ENCODE measurements at regions not wholly inside any gene's neighbourhood (a gene's known extent, or its start where the extent isn't known, plus 50 kb on each side); places are given as distances from the start of the nearest gene placed in this dataset.
"Not testable (repeated sequence)": the region's sequence is repeated elsewhere in the genome, so short reads cannot be mapped to it uniquely, and the experiment has no call there.

DNA sequence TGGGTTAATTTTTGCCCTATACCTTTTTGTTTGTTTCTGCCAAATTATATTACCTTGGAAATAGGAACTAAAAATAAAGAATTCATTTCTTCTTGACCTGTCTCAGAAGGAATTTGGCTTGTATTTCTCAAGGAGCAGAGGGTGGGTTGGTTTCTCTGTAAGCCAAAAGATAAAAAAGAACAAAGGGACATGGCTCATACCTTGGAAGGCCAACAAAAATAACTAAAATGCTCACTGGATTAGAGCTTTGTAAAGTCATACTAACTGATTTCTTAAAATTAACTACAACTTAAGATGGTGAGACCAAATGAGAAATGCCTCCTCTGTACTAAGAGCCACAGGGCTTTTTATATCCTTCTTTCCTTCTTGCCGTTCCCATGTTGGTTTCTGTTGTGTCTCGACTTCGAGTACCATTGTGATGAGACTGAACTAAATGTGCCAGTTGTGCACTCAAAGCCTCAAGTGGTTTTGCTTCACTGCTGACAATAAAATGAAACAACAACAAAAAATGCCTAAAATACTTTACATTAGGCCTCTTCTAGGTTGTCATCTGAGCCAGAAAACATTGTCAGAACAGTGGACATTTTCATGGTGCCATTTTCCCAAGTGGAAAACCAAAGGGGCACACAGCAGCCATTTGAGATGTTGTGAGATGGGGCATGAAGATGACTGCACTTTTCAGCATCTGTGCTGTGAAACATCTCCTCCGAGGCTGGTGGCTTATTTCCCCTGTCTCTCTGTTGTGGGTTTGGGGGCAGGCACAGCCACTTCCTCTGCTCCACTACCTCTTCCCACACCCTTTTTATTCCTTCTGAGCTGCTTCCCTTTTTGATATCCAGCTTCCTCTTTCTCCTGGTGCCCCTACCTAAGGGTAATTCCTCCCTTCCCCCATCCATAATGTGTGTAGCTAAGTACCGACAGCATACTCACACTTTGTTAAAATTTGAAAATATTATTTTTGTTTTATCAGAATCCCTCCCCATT, 51.8 kb upstream of the AGR3 start:
- no peak for DNase-seq

DNA sequence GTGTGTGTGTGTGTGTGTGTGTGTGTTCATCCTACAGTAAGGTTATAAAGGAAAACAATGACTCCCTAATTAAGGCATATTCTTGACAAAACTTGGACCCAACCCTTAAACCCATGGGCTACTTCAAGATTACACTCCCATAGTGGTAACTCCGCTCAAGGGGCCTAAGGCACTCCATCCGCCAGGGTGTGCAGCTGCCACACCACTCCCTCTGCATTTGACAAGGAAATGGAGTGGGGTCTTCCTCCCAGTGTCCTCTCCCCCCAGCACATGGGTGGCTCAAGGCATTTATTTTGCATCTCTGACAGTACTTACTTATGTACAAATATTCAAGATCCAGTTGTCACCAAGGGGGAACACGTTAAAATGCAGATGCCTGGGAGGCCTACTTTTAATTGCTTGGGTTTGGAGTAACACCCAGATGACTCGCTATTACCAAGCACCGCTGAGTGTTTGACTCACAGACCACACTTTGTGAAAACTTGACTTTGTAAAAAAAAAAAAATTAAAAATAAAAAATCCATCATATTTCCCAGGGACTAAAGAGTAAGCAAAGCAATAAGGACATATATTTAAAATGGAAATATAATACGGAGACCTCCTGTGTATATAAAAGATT, 53.0 kb upstream of the AGR3 start:
- DNase-seq = no peak

DNA sequence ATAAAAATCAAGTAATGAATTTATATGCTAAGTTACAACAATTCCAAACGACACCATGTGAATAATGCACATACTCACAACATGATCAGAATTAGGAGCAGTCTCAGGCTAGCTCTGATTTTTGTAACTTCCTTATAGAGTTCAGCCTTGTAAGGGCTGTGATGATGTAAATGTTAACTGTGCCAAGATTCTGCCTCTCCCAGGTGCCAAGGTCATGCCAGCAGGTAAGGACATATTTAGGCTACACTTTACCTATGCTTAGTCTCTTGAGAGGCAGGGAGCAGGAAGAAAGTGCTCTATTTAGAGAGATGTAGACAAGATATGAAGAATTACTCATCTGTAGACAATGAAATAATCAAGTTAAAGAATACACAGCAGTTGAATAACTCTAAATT, 53.6 kb upstream of the AGR3 start:
- DNase-seq = no peak

DNA sequence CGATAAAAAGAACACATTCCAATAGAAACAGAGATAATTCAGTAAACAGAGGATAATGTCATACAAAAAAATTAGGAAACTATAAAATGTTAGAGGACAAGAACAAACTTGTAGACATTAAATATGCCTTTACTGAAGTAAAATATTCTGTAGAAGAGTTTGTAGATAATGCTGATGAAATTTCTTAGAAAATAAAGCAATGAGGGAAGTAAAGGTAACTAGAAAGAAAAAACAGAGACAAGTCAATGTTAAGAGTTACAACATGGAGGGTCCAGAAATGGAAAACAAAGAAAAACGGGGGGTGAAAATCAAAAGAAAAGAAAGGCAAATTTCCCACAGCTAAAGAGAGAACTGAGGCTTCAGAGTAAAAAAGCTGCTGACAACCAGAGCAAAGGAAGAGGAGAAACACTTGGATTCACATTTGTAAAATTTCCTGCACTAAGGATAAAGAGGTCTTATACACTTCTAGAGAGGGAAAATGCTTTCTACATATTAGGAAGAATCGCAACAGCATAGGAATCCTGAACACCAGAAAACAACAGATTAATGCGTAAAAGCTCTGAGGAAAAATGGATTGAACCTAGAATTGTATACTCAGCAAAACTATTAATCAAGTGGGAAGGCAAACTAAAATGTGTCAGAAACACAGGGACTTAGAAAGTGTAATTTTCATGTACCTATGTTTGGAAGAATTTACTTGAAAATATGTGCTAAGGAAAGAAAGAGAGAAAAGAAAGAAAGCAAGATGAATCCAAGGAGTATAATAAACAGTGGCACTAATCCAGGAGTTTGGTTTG, 55.0 kb upstream of the AGR3 start:
- no peak for DNase-seq

DNA sequence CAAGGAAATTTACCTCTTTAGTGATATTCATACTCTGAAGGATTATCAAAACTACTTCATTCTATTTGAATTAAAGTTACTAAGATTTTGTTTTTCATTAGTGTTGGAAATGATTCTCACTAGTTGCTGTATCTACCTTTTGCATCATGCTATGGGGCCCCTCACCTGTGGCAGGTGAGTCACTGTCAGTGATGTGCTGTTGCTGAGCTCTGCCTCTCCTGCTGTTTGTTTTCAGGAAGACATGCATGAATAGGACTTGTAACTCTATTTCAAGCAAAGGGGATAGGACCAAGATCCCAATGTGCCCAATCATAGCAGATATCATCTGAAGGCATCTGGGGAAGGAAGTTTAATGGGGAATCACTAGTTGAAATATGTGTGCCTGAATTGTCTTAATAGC, 57.4 kb upstream of the AGR3 start:
- DNase-seq = no peak

DNA sequence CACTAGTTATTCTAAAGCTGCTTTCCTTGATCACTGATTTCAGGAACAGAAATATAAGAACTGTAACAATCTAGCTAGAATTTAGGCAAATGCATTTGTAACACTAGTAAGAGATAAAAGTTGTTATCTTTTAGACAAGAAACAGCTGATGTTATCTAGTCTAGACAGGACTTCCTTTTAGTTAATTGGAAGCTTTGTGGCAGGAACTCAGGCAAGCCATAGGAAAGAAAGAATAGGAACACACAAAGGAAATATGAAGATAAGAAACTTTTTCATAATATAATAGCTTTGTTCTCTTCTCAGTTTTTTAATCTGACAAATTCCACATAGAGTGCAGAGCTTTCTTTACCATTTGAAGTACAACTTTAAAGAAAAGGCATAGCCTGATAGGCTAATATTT, 59.0 kb upstream of the AGR3 start:
- no peak for DNase-seq

DNA sequence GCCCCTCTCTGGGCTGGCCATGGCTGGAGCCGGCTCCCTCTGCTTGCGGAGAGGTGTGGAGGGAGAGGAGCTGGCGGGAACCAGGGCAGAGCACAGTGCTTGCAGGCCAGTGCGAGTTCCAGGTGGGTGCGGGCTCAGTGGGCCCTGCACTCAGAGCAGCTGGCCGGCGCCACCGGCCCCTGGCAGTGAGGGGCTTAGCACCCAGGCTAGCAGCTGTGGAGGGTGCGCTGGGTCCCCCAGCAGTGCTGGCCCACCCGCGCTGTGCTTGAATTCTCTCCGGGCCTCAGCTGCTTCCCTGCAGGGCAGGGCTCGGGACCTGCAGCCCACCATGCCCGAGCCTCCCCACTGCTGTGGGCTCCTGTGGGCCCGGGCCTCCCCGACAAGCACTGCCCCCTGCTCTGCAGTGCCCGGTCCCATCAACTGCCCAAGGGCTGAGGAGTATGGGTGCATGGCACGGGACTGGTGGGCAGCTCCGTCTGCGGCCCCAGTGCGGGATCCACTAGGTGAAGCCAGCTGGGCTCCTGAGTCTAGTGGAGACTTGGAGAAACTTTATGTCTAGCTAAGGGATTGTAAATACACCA, 61.2 kb upstream of the AGR3 start:
- no peak for DNase-seq

DNA sequence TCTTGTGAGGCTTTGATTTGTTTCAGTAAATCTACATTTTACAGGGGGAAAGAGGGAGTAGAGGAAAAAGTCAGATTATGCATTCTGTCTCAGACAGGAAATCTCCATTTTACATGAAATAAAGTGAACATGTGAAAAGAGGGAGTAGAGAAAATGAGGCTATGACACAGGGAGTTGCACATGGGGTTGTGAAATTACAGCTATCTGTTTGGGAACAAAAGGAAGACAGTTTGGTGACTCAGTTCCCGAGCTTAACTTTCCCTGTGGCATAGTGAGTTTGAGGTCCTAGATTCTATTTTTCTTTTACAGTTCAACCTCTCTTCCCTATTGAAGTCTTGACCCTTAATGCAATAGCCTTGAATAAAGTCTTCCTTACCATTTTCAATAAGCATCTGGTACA, 63.2 kb upstream of the AGR3 start:
- no peak for DNase-seq

DNA sequence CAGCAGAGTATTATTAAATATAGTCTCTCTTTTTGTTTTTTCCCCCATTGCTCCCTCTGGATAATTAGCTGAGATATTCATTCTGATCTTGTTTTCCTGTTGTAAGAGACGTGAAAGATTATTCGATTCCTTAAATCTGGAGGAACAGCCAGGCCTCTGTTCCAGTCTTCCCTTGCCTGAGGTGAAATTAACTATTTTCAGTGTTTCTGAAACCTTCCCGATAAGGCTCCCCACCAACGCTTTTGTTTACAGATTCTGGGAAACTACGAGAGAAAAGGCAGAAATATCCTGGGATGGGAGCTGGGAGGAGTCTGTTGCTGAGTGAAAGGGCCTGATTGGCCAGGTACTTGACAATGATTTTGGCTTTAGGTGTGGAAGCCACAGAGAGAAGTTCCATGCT, 63.6 kb upstream of the AGR3 start:
- no peak for DNase-seq

DNA sequence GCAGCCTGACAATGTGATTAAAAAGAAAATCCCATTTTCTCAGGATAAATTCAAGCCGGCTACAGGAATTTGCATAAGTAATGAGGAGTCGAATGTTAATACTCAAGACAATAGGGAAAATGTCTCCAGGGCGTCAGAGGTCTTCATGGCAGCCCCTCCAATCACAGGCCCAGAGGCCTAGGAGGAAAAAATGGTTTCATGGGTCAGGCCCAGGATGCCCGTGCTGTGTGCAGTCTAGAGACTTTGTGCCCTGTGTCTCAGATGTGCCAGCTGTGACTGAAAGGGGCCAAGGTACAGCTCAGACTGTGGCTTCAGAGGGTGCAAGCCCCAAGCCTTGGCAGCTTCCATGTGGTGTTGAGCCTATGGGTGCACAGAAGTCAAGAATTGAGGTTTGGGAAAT, 66.3 kb upstream of the AGR3 start:
- not testable (repeated sequence) for DNase-seq

DNA sequence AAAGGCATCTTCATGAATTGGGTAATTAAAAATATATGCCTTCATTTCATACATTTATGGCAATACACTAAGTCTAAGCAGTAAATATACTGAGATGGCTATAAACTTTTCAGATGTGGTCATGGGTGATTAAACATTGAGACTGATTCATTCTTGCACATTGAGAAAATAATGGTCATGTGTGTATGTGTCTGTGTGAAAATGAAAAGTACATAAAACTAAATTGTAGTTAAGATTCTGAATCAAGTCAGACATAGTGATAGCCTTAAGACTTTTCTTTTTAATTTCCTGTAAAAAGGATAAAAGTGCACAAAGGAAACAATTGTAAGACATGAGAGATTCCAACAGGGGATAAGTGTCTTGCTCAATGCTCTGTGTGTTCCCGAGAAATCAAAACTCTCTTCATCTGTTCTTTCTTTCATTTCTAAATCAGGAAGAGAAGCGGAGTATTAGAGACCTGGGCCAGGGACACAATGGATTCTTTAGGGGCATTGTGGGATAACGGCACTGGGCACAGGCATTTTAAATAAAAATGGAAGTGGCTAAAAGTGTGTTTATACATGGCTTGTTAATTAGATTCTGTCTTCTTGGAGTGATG, 69.8 kb upstream of the AGR3 start:
- no peak for DNase-seq

DNA sequence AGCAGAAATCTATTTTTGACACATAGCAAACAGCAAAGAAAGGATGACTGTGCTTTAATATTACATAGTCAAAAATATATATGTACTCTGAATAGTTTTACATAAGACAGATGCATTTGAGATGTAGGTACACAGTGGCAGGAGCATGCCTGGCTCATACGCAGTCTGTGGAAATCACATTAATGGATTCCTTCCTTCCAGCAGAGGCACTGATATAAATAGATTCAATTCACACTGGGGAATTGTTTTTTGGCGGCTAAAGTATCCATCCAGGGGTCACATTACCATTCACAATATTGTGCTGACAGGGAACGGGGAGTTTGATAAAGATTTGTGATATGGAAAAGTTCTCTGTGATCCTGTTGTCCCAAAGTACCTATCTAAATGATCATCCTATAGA, 72.5 kb upstream of the AGR3 start:
- no peak for DNase-seq

DNA sequence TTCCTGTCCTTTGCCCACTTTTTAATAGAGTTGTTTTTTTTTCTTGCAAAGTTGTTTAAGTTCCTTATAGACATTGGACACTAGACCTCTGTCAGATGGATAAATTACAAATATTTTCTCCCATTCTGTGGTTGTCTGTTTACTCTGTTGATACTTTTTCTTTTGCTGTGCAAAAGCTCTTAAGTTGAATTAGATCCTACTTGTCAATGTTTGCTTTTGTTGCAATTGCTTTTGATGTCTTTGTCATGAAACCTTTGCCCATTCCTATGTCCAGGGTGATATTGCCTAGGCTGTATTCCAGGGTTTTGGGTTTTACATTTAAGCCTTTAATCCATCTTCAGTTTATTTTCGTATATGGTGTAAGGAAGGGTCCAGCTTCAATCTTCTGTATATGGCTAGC, 76.9 kb upstream of the AGR3 start:
- DNase-seq = no peak

DNA sequence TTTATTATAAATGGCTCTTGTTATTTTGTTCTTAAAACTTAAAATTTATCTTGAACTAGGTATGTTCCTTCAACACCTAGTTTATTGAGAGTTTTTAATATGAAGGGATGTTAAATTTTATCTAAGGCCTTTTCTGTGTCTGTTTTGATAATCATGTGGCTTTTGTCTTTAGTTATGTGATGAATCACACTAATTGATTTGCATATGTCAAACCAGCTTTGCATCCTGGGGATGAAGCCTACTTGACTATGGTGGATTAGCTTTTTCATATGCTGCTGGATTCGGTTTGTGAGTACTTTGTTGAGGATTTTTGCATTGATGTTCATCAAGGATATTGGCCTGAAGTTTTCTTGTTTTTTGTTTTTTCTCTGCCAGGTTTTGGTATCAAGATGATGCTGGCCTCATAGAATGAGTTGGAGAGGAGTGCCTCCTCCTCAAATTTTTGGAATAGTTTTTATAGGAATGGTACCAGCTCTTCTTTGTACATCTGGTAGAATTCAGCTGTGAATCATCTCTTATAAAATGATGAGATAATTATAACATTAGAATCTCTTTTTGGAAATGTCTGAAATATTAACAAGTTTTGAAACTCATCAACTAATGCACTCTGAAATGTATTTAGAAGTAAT, 78.7 kb upstream of the AGR3 start:
- DNase-seq = no peak

DNA sequence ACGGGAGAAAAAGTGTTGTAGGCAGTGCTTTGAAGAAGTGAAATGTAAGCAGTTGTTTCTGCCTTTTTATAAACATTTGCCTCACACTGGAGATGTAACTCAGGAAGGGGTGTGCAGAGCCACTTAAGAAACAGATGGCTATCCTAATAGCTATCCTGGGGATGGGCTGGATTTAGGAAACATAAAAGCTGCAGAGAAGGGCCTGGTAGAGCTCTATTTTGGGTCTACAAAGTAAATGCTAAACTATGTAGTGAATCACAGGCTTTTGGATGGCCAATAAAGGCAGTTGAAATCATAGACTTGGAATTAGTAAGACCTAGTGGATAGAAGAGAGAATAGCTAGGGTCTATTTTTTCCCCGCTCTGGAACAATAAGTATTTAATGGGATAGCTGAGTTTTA, 79.9 kb upstream of the AGR3 start:
- DNase-seq = no peak

DNA sequence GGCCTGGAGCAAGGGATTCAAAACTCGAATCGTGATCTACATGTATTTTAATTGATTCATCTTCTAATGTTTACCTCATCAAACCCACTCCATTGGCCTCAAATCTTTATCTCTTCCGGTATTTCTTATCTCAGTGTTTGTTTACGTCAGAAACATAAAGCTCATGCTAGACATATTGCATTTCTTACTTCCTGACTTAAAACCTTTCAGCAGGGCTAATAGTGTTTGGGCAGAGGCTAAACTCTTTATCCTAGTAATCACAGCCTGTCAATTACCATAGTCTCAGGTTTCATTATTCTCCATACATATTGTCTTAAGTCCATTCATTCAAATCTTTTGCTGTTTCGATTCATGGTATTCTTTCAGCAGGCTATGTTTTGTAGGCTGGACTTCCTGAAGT, 81.3 kb upstream of the AGR3 start:
- DNase-seq = no peak

DNA sequence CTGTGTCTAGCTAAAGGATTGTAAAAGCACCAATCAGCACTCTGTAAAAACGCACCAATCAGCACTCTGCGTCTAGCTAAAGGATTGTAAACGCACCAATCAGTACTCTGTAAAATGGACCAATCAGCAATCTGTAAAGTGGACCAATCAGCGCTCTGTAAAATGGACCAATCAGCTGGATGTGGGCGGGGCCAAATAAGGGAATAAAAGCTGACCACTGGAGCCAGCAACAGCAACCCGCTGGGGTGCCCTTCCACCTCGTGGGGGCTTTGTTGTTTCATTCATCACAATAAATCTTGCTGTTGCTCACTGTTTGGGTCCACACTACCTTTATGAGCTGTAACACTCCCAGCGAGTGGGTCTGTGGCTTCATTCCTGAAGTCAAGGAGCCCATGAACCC, 83.9 kb upstream of the AGR3 start:
- DNase-seq = not testable (repeated sequence)

DNA sequence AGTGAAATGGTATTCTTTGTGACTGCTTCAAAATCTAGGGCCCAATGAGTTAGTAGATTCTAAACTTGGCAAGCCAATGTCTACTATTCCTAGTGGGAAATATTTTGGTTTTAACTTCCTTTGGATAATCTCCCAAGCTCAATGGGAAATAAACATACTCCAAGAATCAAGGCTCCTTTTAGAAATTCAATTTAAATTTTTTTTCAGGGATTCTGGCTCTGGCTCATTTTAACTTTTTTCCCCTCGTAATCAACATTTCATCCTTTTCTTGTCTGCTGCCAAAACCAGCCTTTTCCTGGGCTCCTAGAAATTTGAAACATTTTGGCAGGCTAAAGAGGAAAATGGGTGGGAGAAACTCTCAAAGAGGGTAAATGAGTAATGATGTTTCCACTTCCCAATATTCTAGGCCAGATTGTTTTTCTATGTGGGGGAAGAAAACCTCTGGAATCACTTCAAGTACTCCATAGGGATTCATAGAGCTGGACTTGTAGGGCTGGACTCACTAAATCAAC, 85.6 kb upstream of the AGR3 start:
- DNase-seq = no peak

DNA sequence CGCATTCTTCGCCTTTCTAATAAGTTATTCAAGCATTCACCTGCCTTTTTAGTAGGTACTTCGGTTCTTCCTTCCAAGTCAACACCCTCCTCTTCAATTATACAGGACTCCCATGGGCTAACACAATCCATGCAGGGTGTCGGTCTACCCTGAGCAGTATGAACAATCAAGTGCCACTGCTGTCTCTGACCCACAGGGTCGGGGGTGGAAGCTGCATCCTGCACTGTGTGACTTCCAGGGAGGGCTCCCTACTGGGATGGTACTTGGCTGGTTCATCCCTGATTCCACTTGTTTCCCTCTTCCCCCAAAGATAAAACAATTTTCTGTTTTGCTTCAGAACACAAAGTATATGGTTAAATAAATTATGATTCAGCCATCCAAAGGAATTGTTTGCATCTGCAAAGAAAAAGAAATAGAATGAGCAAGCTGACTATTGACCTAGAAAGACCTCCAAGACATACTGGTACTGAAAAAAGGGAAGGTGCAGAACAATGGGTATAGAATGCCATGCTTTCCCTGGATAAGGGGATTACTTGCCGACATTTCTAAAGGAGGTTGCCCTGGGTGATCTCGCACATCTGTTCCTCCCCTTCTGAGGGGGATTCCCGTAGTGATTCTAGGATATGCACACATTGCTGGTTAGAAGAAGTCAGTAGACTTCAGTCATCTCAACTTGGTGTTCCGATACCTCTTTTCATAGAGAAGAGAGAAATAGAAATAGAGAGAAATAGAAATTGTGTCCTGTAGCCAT, 89.1 kb upstream of the AGR3 start:
- DNase-seq = no peak

DNA sequence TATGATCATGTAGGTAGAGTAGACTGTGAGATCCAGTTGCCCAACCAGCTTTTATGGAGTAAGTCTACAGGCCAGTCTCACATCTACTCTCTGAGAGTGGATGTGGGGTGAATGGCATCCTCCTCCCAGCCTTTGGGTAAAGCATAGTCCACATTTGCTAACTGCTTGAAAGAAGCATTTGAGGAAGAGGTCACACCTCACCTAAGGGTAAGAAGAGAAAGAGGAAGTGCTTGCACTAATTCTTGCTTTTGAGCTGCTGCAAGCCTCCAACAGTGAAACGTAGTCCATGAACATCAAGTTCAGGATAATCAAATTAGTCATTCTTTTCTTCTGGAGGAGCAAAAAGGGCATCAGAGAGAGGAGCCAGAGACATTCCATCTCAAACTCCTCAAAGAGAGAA, 93.9 kb upstream of the AGR3 start:
- no peak for DNase-seq

Data from right kidney (tissue), 1 donor.